CD14-positive monocyte (primary cell): ENCODE measurements at regions not wholly inside any gene's neighbourhood (a gene's known extent, or its start where the extent isn't known, plus 50 kb on each side); places are given as distances from the start of the nearest gene placed in this dataset.

Experiments used
- DNase-seq, 3 donors: peaks; one replicate each; pipeline ENCODE4 v3.0.0-alpha.2; 2011 to 2022
- H2AFZ ChIP-seq: 2 replicates; pipeline ENCODE4 v1.6.0; 2012; ENCODE audit warnings: mild to moderate bottlenecking, low read depth, low read length, inconsistent platforms; ENCODE audit not compliant: insufficient read depth, poor library complexity, severe bottlenecking
- H3K27ac ChIP-seq, 2 donors: 1 replicate in 1 of 2; 2 replicates in 1 of 2; pipeline ENCODE4 v1.5.1; 2012 to 2013; ENCODE audit warnings: low read length in 2 of 2, control low read depth in 1 of 2, inconsistent platforms in 1 of 2, low read depth in 1 of 2, mild to moderate bottlenecking in 1 of 2
- H3K27me3 ChIP-seq, 2 donors: one replicate each; pipeline versions ENCODE4 v1.6.0 to v1.6.1; 2011 to 2013; ENCODE audit warnings: low read length in 2 of 2; ENCODE audit not compliant: control insufficient read depth in 2 of 2, insufficient read depth in 2 of 2
- H3K36me3 ChIP-seq, 2 donors: replicated peaks in 1 of 2; 1 replicate in 1 of 2; 2 replicates in 1 of 2; pipeline versions ENCODE4 v1.5.1 to v1.6.1; 2012 to 2013; ENCODE audit warnings: low read length in 2 of 2, control low read depth in 1 of 2, inconsistent platforms in 1 of 2, mild to moderate bottlenecking in 1 of 2; ENCODE audit not compliant: insufficient read depth in 2 of 2, control insufficient read depth in 1 of 2
- H3K4me1 ChIP-seq, 2 donors: 1 replicate in 1 of 2; 2 replicates in 1 of 2; pipeline versions ENCODE4 v1.5.1 to v1.6.1; 2012 to 2013; ENCODE audit warnings: low read length in 2 of 2, control low read depth in 1 of 2, inconsistent platforms in 1 of 2, mild to moderate bottlenecking in 1 of 2, moderate library complexity in 1 of 2; ENCODE audit not compliant: insufficient read depth in 2 of 2, control insufficient read depth in 1 of 2
- H3K4me2 ChIP-seq: replicated peaks from 2 replicates; pipeline ENCODE3; 2012; ENCODE audit warnings: low read length, moderate library complexity, mild to moderate bottlenecking; ENCODE audit not compliant: poor library complexity, severe bottlenecking; ENCODE audit errors: extremely low read depth
- H3K4me3 ChIP-seq, 3 experiments: fragments of 200-600 bp in 1 of 3; sonication (generic) in 1 of 3; replicated peaks in 1 of 3; 1 replicate in 2 of 3; 2 replicates in 1 of 3; pipeline ENCODE4 v1.5.1; 2011 to 2013; ENCODE audit warnings: low read length in 3 of 3, mild to moderate bottlenecking in 3 of 3, control low read depth in 2 of 3, low read depth in 2 of 3, inconsistent platforms in 1 of 3, moderate library complexity in 1 of 3
- H3K79me2 ChIP-seq: 2 replicates; pipeline ENCODE4 v1.6.0; 2012; ENCODE audit warnings: mild to moderate bottlenecking, control low read depth, inconsistent platforms, low read length, moderate library complexity; ENCODE audit not compliant: insufficient read depth
- H3K9ac ChIP-seq: 2 replicates; pipeline ENCODE4 v1.6.0; 2017; ENCODE audit warnings: low read length, mild to moderate bottlenecking; ENCODE audit not compliant: insufficient read depth, poor library complexity, severe bottlenecking
- H3K9me3 ChIP-seq, 2 donors: replicated peaks in 1 of 2; 1 replicate in 1 of 2; 2 replicates in 1 of 2; pipeline versions ENCODE4 v1.5.1 to v1.6.1; 2012 to 2013; ENCODE audit warnings: low read length in 2 of 2, control low read depth in 1 of 2; ENCODE audit not compliant: control insufficient read depth in 1 of 2, insufficient read depth in 1 of 2
- H4K20me1 ChIP-seq: 2 replicates; pipeline ENCODE4 v1.6.0; 2012; ENCODE audit warnings: mild to moderate bottlenecking, low read length, control low read depth, moderate library complexity; ENCODE audit not compliant: insufficient read depth
- H3K27ac Mint-ChIP-seq, 7 donors: one replicate each; pipeline ENCODE4 v1.8.0; 2020; ENCODE audit warnings: mild to moderate bottlenecking in 7 of 7, mixed read lengths in 7 of 7, moderate library complexity in 6 of 7, inconsistent platforms in 2 of 7
- H3K27me3 Mint-ChIP-seq, 3 donors: one replicate each; pipeline ENCODE4 v1.8.0; 2021 to 2022; ENCODE audit warnings: low read depth in 3 of 3, mild to moderate bottlenecking in 3 of 3, mixed read lengths in 3 of 3, moderate library complexity in 3 of 3, inconsistent platforms in 1 of 3
- H3K36me3 Mint-ChIP-seq, 2 donors: one replicate each; pipeline ENCODE4 v1.8.0; 2020; ENCODE audit warnings: mixed read lengths in 2 of 2, inconsistent platforms in 1 of 2, mild to moderate bottlenecking in 1 of 2
- H3K4me1 Mint-ChIP-seq: one replicate; pipeline ENCODE4 v1.8.0; 2020; ENCODE audit warnings: mild to moderate bottlenecking, mixed read lengths
- H3K4me3 Mint-ChIP-seq, 2 donors: one replicate each; pipeline ENCODE4 v1.8.0; 2020; ENCODE audit warnings: mild to moderate bottlenecking in 2 of 2, mixed read lengths in 2 of 2, moderate library complexity in 1 of 2
- H3K9me3 Mint-ChIP-seq, 7 donors: one replicate each; pipeline ENCODE4 v1.8.0; 2020 to 2022; ENCODE audit warnings: mixed read lengths in 7 of 7, mild to moderate bottlenecking in 6 of 7, moderate library complexity in 6 of 7, inconsistent platforms in 2 of 7
- CTCF ChIP-seq: fragments of 200-600 bp; IDR thresholded peaks from one replicate; pipeline ENCODE4 v1.8.0; 2022; ENCODE audit warnings: antibody characterized with exemption, mild to moderate bottlenecking
- WGBS: methylation state at CpG from one replicate; pipeline ENCODE4 v1.1.5; 2013; ENCODE audit warnings: missing lambda C conversion rate; ENCODE audit not compliant: insufficient coverage; 5-methylcytosine and 5-hydroxymethylcytosine counted together
- intact Hi-C, 2 donors: fragments of 100-400 bp; cut with micrococcal nuclease; formaldehyde crosslinking; loops; one replicate each; pipeline versions ENCODE4 v1.15.0 to v1.15.1; 2023

DNA sequence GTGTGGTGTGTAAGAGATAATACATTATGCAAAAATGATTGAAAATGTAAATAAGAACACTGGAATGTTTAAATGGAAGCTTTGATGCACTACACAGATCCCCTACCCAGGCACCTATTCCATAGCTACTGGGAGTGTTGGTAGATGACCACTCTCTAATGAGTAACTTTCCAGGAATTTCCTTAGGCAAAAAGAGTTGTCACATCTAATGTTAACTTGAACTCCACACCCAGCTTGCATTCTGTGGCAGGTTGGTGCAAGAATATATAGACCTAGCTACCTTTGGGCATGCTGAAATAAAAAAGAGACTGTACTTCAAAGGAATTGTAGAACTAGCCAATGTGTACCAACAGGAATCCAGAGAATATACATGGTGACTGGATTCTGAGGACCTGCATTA lies 1254.2 kb upstream of the EYS start:
- Histone ChIP-seq H3K4me3 (no peak overlapping the region), H3K36me3 (no peaks in the 10 kb centered on the region), H3K79me2 (no peaks in the 10 kb centered on the region), H4K20me1 (no peaks in the 10 kb centered on the region), H3K27ac (no peak overlapping the region), H3K4me2 (no peak overlapping the region), H2AFZ (no peak overlapping the region), H3K27me3 (no peaks in the 10 kb centered on the region), H3K9me3 (no peaks in the 10 kb centered on the region), H3K9ac (no peak overlapping the region), H3K4me1 (no peaks in the 10 kb centered on the region)
- no peak for TF ChIP-seq CTCF
- no peak for DNase-seq
- intact Hi-C loops = no loop called here
- no peaks in the 10 kb centered on the region for H3K36me3 Mint-ChIP-seq
- no peak overlapping the region for H3K27ac Mint-ChIP-seq
- H3K9me3 Mint-ChIP-seq = peaks cover 0 to 7% (median 4%) of the 10 kb centered on the region in 7 donors
- H3K4me1 Mint-ChIP-seq = no peaks in the 10 kb centered on the region
- H3K4me3 Mint-ChIP-seq = no peak overlapping the region
- H3K27me3 Mint-ChIP-seq = no peaks in the 10 kb centered on the region

DNA sequence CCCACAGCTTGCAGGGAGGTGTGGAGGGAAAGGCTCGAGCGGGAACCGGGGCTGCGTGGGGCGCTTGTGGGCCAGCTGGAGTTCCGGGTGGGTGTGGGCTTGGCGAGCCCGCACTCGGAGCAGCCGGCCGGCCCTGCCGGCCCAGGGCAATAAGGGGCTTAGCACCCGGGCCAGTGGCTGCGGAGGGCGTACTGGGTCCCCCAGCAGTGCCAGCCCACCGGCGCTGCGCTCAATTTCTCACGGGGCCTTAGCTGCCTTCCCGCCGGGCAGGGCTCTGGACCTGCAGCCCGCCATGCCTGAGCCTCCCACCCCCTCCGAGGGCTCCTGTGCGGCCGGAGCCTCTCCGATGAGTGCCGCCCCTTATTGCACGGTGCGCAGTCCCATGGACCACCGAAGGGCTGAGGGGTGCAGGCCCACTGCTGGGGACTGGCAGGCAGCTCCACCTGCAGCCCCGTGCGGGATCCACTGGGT lies 1242.2 kb upstream of the EYS start:
- Histone ChIP-seq H3K9ac (no peak overlapping the region), H3K27me3 (no peaks in the 10 kb centered on the region), H3K27ac (no peak overlapping the region), H3K79me2 (no peaks in the 10 kb centered on the region), H3K4me2 (no peak overlapping the region), H3K36me3 (no peaks in the 10 kb centered on the region), H3K4me3 (no peak overlapping the region), H4K20me1 (no peaks in the 10 kb centered on the region), H3K4me1 (no peaks in the 10 kb centered on the region), H2AFZ (no peak overlapping the region), H3K9me3 (peaks cover 6 to 16% of the 10 kb centered on the region in 2 donors)
- WGBS = 92% methylated on average over 31 of the region's 32 CpGs
- no peak for DNase-seq
- TF ChIP-seq CTCF = no peak
- H3K4me3 Mint-ChIP-seq = no peak overlapping the region
- no peak overlapping the region for H3K27ac Mint-ChIP-seq
- H3K9me3 Mint-ChIP-seq = peaks cover 3 to 11% (median 6%) of the 10 kb centered on the region in 7 donors
- no peaks in the 10 kb centered on the region for H3K36me3 Mint-ChIP-seq
- intact Hi-C loops = no loop called here
- no peaks in the 10 kb centered on the region for H3K27me3 Mint-ChIP-seq
- no peaks in the 10 kb centered on the region for H3K4me1 Mint-ChIP-seq
